OCI-LY1 (cell line): ENCODE measurements at regions not wholly inside any gene's neighbourhood (a gene's known extent, or its start where the extent isn't known, plus 50 kb on each side); places are given as distances from the start of the nearest gene placed in this dataset.

Source experiments
- H2AFZ ChIP-seq: fragments of 200-600 bp; sonication (generic), shearing (Covaris generic); 2 replicates; pipeline ENCODE4 v1.6.0; 2014; ENCODE audit warnings: antibody characterized with exemption, mild to moderate bottlenecking, low read length
- H3F3A ChIP-seq: fragments of 200-600 bp; sonication (generic), shearing (Covaris generic); 2 replicates; pipeline ENCODE4 v1.6.0; 2014; ENCODE audit warnings: mild to moderate bottlenecking, antibody characterized with exemption, low read length, moderate library complexity; ENCODE audit not compliant: insufficient read depth
- H3K27ac ChIP-seq: fragments of 200-600 bp; sonication (generic); 2 replicates; pipeline ENCODE4 v1.5.1; 2014; ENCODE audit warnings: low read length, mixed run types, mild to moderate bottlenecking, low read depth; ENCODE audit not compliant: poor library complexity, severe bottlenecking
- H3K27me3 ChIP-seq: fragments of 200-600 bp; sonication (generic); 2 replicates; pipeline ENCODE4 v1.6.0; 2014; ENCODE audit warnings: antibody characterized with exemption, mild to moderate bottlenecking, low read length, moderate library complexity; ENCODE audit not compliant: insufficient read depth
- H3K36me3 ChIP-seq: fragments of 200-600 bp; sonication (generic); 2 replicates; pipeline ENCODE4 v1.6.1; 2014; ENCODE audit warnings: mild to moderate bottlenecking, antibody characterized with exemption, low read length, moderate library complexity, mixed read lengths; ENCODE audit not compliant: insufficient read depth
- H3K4me1 ChIP-seq: fragments of 200-600 bp; sonication (generic); 2 replicates; pipeline ENCODE4 v1.5.1; 2014; ENCODE audit warnings: mild to moderate bottlenecking, low read length, moderate library complexity; ENCODE audit not compliant: insufficient read depth, severe bottlenecking
- H3K4me2 ChIP-seq: fragments of 200-600 bp; sonication (generic), shearing (Covaris generic); 2 replicates; pipeline ENCODE4 v1.6.1; 2014; ENCODE audit warnings: low read length
- H3K4me3 ChIP-seq: fragments of 200-600 bp; sonication (generic); 2 replicates; pipeline ENCODE4 v1.5.1; 2014; ENCODE audit warnings: low read length, low read depth, mild to moderate bottlenecking, mixed read lengths; ENCODE audit not compliant: poor library complexity, severe bottlenecking
- H3K79me2 ChIP-seq: fragments of 200-600 bp; shearing (Covaris generic); 2 replicates; pipeline ENCODE4 v1.6.1; 2016; ENCODE audit warnings: mixed run types, low read length, mixed read lengths; ENCODE audit not compliant: insufficient read depth
- H3K9ac ChIP-seq: fragments of 200-600 bp; sonication (generic), shearing (Covaris generic); 2 replicates; pipeline ENCODE4 v1.6.1; 2014; ENCODE audit warnings: mild to moderate bottlenecking, low read length, mixed read lengths
- H3K9me2 ChIP-seq: fragments of 200-600 bp; sonication (generic), shearing (Covaris generic); 2 replicates; pipeline ENCODE4 v1.6.1; 2014; ENCODE audit warnings: low read depth, mild to moderate bottlenecking, low read length, mixed read lengths
- H3K9me3 ChIP-seq: fragments of 200-600 bp; shearing (Covaris generic); 2 replicates; pipeline ENCODE4 v1.6.1; 2014; ENCODE audit warnings: low read length, mixed read lengths
- H4K20me1 ChIP-seq: fragments of 200-600 bp; sonication (generic), shearing (Covaris generic); 2 replicates; pipeline ENCODE4 v1.6.0; 2016; ENCODE audit warnings: mild to moderate bottlenecking, low read length; ENCODE audit not compliant: insufficient read depth
- EZH2 ChIP-seq: fragments of 200-600 bp; sonication (generic), shearing (Covaris generic); IDR thresholded peaks from 2 replicates; pipeline ENCODE4 v1.8.0; 2017; ENCODE audit warnings: borderline replicate concordance, mixed run types, mild to moderate bottlenecking, antibody characterized with exemption, low read length, moderate library complexity, mixed read lengths
- TF ChIP-seq, protein P1 (sequence below): fragments of 200-600 bp; sonication (generic), shearing (Covaris generic); IDR thresholded peaks from 2 replicates; pipeline ENCODE4 v1.5.1; 2017; ENCODE audit warnings: mild to moderate bottlenecking, antibody characterized with exemption, low read length, moderate library complexity, mixed read lengths

DNA sequence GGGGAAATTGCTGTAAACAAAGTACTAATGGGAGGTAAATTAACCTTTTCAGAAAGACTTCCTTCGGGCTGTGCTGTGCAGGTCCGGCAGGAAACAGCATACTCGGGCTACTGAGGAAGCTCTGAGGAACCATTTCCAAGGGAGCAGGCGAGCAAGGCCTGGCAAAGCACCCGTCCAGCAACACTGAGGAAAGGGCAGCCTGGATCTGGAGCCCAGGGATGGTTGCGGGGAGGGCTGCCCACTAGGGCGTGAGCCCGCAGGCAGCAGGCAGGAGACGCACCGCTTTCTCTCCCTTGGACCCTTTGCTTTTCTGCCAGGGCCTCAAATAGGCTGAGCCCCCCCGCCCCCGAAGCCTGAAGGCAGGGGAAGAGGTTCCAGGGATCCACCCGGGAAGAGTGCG, 89.5 kb downstream of the SOX11 start:
- Histone ChIP-seq H4K20me1 (no peaks in the 10 kb centered on the region), H3K9me3 (no peaks in the 10 kb centered on the region), H3K79me2 (no peaks in the 10 kb centered on the region), H3K36me3 (no peaks in the 10 kb centered on the region), H3K27me3 (no peaks in the 10 kb centered on the region), H2AFZ (no peak overlapping the region), H3F3A (no peaks in the 10 kb centered on the region), H3K9ac (no peak overlapping the region), H3K4me3 (no peak overlapping the region), H3K27ac (no peak overlapping the region), H3K4me2 (no peak overlapping the region), H3K4me1 (no peaks in the 10 kb centered on the region), H3K9me2 (no peaks in the 10 kb centered on the region)
- TF ChIP-seq, protein P1, sequence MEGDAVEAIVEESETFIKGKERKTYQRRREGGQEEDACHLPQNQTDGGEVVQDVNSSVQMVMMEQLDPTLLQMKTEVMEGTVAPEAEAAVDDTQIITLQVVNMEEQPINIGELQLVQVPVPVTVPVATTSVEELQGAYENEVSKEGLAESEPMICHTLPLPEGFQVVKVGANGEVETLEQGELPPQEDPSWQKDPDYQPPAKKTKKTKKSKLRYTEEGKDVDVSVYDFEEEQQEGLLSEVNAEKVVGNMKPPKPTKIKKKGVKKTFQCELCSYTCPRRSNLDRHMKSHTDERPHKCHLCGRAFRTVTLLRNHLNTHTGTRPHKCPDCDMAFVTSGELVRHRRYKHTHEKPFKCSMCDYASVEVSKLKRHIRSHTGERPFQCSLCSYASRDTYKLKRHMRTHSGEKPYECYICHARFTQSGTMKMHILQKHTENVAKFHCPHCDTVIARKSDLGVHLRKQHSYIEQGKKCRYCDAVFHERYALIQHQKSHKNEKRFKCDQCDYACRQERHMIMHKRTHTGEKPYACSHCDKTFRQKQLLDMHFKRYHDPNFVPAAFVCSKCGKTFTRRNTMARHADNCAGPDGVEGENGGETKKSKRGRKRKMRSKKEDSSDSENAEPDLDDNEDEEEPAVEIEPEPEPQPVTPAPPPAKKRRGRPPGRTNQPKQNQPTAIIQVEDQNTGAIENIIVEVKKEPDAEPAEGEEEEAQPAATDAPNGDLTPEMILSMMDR = no peak
- no peak for TF ChIP-seq EZH2

DNA sequence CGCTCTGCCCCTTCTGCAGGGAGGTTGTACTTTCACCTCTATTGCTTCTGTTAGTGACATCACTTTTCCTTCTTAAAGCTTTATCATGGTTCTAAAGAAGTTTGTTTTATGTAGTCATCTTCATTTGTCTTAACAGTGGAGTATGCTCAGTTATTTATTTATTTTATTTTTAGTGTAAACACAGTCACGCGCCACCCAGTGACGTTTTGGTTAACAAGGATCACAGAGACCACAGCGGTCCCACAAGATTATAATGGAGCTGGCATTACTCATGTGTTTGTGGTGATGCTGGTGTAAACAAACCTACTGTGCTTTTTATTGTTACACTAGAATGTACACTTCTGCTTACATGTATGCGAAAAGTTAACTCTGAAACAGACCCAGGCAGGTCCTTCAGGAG, 89.9 kb downstream of the SOX11 start:
- Histone ChIP-seq H3K4me2 (no peak overlapping the region), H3K4me3 (no peak overlapping the region), H4K20me1 (no peaks in the 10 kb centered on the region), H3F3A (no peaks in the 10 kb centered on the region), H3K79me2 (no peaks in the 10 kb centered on the region), H3K27me3 (no peaks in the 10 kb centered on the region), H3K9me3 (no peaks in the 10 kb centered on the region), H3K9ac (no peak overlapping the region), H2AFZ (no peak overlapping the region), H3K36me3 (no peaks in the 10 kb centered on the region), H3K4me1 (no peaks in the 10 kb centered on the region), H3K9me2 (no peaks in the 10 kb centered on the region), H3K27ac (no peak overlapping the region)
- TF ChIP-seq EZH2 = no peak
- TF ChIP-seq, protein P1 = no peak

DNA sequence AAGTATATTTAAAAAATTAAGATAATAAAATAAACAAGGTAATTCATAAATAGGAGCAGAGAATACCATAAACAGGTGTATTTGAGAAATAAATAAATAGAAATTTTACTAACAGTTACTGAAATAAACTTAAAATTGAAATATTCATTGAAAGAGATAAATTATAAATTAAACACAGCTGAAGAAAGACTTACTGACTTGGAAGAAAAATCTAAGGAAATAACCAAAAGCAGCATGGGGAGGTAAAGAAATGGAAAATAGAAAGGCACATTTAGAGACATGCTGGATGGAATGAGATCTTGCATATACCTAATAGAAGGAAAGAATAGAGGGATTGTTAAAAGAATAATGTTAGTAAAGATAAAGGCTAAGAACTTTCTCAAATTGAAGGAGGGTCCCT, 96.3 kb downstream of the SOX11 start:
- no peak overlapping the region for H3K27ac ChIP-seq
- H3K9me2 ChIP-seq = no peaks in the 10 kb centered on the region
- no peaks in the 10 kb centered on the region for H3F3A ChIP-seq
- no peaks in the 10 kb centered on the region for H3K27me3 ChIP-seq
- no peaks in the 10 kb centered on the region for H3K9me3 ChIP-seq
- H3K4me2 ChIP-seq = no peak overlapping the region
- TF ChIP-seq, protein P1 = no peak
- TF ChIP-seq EZH2 = no peak
- H4K20me1 ChIP-seq = no peaks in the 10 kb centered on the region
- H3K4me1 ChIP-seq = no peaks in the 10 kb centered on the region
- H3K36me3 ChIP-seq = no peaks in the 10 kb centered on the region
- H3K9ac ChIP-seq = no peak overlapping the region
- no peaks in the 10 kb centered on the region for H3K79me2 ChIP-seq
- H2AFZ ChIP-seq = no peak overlapping the region
- no peak overlapping the region for H3K4me3 ChIP-seq
